ENCODE measurements at regions not wholly inside any gene's neighbourhood (a gene's known extent, or its start where the extent isn't known, plus 50 kb on each side); places are given as distances from the start of the nearest gene placed in this dataset.

DNA sequence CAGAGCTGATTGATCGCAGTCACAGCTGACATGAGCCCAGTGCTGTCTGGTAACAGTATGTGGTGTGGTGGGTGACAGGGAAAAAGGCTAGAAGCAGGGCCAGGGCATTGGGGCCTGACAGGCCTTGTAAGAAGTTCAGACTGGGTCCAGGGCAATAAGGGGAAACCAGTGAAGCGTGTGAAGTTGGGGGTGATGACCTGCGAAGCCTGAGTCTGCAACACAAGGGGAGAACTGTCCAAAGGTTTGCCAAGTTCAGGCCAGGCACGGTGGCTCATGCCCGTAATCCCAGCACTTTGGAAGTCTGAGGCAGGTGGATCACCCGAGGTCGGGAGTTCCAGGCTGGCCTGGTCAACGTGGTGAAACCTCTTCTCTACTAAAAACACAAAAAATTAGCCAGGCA, 983.9 kb upstream of the ZNF722 start:
- DNase-seq (ENCODE audit: low read depth, low spot score) (no peak), ATAC-seq (no peak)
- Histone ChIP-seq H3K27ac (ENCODE audit: low read length) (no peak overlapping the region), H3K9me3 (ENCODE audit: control insufficient read depth, insufficient read depth, low read depth, low read length) (no peaks in the 10 kb centered on the region), H3K36me3 (ENCODE audit: control insufficient read depth, insufficient read depth, low read length) (no peaks in the 10 kb centered on the region), H3K4me3 (ENCODE audit: low read depth in 2 of 2, low read length in 2 of 2) (no peak overlapping the region), H3K27me3 (ENCODE audit: control insufficient read depth, insufficient read depth, low read length) (no peaks in the 10 kb centered on the region), H3K4me1 (ENCODE audit: control insufficient read depth, insufficient read depth, low read length) (no peaks in the 10 kb centered on the region)
- TF ChIP-seq POLR2AphosphoS5 (IDR thresholded peaks at IDR 0.05; ENCODE audit: low read depth, low read length) (no peak), REST (IDR thresholded peaks at IDR 0.05; ENCODE audit: insufficient read depth in 1 of 2, low read depth in 2 of 2, low read length in 1 of 2) (no peak), TCF7L2 (IDR thresholded peaks at IDR 0.05; ENCODE audit: low read depth, low read length) (no peak), CTCF (IDR thresholded peaks at IDR 0.05) (no peak), SIN3A (IDR thresholded peaks at IDR 0.05; ENCODE audit: borderline replicate concordance, insufficient read depth, low read depth, low read length) (no peak)
- POLR2A ChIA-PET: no interaction called here
- intact Hi-C loops (cut with micrococcal nuclease; ENCODE audit: unreplicated experiment): no loop called here
- CTCF ChIA-PET: no interaction called here
- in situ Hi-C loops (cut with HindIII; ENCODE audit: low pct_unique_long_range_greater_than_20kb, low sequenced_read_pairs): no loop called here
- BruUV-seq (replicated peaks): no TSS peak

GRCh38 chr7:63023182-63023787, 975.4 kb upstream of the ZNF722 start:
- intact Hi-C loops (cut with micrococcal nuclease; ENCODE audit: unreplicated experiment): no loop called here
- no peaks in the 10 kb centered on the region for H3K27me3 ChIP-seq (ENCODE audit: control insufficient read depth, insufficient read depth, low read length)
- in situ Hi-C loops (cut with HindIII; ENCODE audit: low pct_unique_long_range_greater_than_20kb, low sequenced_read_pairs): no loop called here
- POLR2A ChIA-PET: no interaction called here
- no peak overlapping the region for H3K27ac ChIP-seq (ENCODE audit: low read length)
- peaks cover 3% of the 10 kb centered on the region; the same call in 1 of the 2 replicates for H3K9me3 ChIP-seq (ENCODE audit: control insufficient read depth, insufficient read depth, low read depth, low read length)
- H3K4me1 ChIP-seq (ENCODE audit: control insufficient read depth, insufficient read depth, low read length): no peaks in the 10 kb centered on the region
- no peak for DNase-seq (ENCODE audit: low read depth, low spot score)
- no peak overlapping the region for H3K4me3 ChIP-seq (ENCODE audit: low read depth in 2 of 2, low read length in 2 of 2)
- CTCF ChIA-PET: no interaction called here
- no peaks in the 10 kb centered on the region for H3K36me3 ChIP-seq (ENCODE audit: control insufficient read depth, insufficient read depth, low read length)
- no TSS peak for BruUV-seq (replicated peaks)
- no peak for TF ChIP-seq TCF7L2 (IDR thresholded peaks at IDR 0.05; ENCODE audit: low read depth, low read length)
- no peak for TF ChIP-seq SIN3A (IDR thresholded peaks at IDR 0.05; ENCODE audit: borderline replicate concordance, insufficient read depth, low read depth, low read length)
- no peak for TF ChIP-seq REST (IDR thresholded peaks at IDR 0.05; ENCODE audit: insufficient read depth in 1 of 2, low read depth in 2 of 2, low read length in 1 of 2)
- no peak for TF ChIP-seq CTCF (IDR thresholded peaks at IDR 0.05)
- no peak for TF ChIP-seq POLR2AphosphoS5 (IDR thresholded peaks at IDR 0.05; ENCODE audit: low read depth, low read length)
- ATAC-seq: no peak
